ENCODE measurements at regions not wholly inside any gene's neighbourhood (a gene's known extent, or its start where the extent isn't known, plus 50 kb on each side); places are given as distances from the start of the nearest gene placed in this dataset.

DNA sequence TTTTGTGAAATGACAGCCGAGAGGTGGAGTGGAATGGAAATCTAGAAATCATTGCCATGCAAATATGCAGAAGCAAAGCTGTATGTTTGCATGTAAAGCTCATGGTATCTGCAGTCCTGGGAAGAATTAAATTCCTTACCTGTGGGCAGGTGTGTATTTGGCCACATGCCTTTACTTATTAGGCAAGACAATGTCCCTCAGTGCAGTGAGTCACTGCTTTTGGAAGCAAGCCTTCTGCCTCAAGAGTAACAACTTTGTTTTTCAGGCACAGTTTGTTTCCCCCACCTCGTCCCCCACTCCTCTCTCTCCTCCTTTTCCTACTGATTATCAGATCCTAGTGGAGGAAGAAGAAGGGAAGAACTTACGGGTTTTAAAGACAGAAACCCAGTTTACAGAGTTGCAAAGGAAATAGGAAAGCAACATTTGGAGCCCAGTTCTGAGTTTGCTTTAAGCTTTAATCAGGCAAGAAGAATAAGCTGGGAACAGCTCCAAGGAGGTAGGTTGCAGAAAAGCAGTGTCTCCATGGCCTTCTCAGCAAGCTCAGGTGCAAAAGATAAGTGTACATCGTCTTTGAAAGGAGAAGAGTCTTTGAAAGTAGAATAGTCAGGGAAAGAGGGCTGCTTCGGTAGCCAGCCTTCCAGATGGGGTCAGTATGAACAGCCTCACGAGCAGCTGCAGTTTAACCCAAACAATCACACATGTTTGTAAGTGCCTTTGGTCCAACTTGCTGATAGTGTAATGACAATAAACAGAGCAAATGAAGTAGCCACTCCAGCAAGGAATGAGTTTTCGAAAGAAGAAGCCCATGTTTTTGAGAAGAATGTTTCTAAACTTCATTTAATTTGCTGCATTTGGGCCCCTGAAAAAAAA, 190.1 kb downstream of the KLF5 start:
- Histone ChIP-seq H3K4me3 (ENCODE audit: low read length) (no peak overlapping the region), H3K36me3 (ENCODE audit: control insufficient read depth, insufficient read depth, low read length) (no peaks in the 10 kb centered on the region), H3K27ac (ENCODE audit: low read length) (peak overlapping the region; percentile 20), H3K4me1 (ENCODE audit: control insufficient read depth, insufficient read depth, low read length) (peaks cover 6% of the 10 kb centered on the region), H3K27me3 (ENCODE audit: control insufficient read depth, insufficient read depth, low read length) (no peaks in the 10 kb centered on the region), H3K9me3 (ENCODE audit: control insufficient read depth, low read depth, low read length) (peaks cover under 1% of the 10 kb centered on the region)
- WGBS (ENCODE audit: insufficient coverage, low lambda C conversion rate) = 61% methylated on average over 3 of the region's 7 CpGs
- DNase-seq = peak in 1 of 2 donors; percentile 33

DNA sequence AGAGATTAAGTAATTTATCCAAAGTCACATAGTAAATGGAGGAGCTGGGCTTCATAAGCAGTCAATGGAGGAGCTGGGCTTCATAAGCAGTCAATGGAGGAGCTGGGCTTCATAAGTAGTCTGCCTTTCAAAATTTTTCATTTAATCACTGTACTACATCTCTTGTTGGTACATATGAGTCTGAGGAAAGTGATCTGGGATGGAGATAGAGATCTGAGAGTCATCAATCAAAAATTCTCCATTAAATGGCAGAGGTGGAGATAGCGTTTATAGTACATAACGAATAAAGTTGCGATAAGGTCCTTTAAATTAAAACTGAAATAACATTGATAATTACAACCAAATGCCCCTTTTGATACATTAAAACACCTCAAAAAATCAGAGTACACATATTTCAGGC, 189.3 kb downstream of the KLF5 start:
- WGBS (ENCODE audit: insufficient coverage, low lambda C conversion rate) = no CpG with 5 or more reads among the region's 3 CpGs
- Histone ChIP-seq H3K36me3 (ENCODE audit: control insufficient read depth, insufficient read depth, low read length) (no peaks in the 10 kb centered on the region), H3K4me3 (ENCODE audit: low read length) (no peak overlapping the region), H3K27ac (ENCODE audit: low read length) (no peak overlapping the region), H3K27me3 (ENCODE audit: control insufficient read depth, insufficient read depth, low read length) (no peaks in the 10 kb centered on the region), H3K9me3 (ENCODE audit: control insufficient read depth, low read depth, low read length) (peaks cover 6% of the 10 kb centered on the region), H3K4me1 (ENCODE audit: control insufficient read depth, insufficient read depth, low read length) (peaks cover 6% of the 10 kb centered on the region)
- DNase-seq = no peak

DNA sequence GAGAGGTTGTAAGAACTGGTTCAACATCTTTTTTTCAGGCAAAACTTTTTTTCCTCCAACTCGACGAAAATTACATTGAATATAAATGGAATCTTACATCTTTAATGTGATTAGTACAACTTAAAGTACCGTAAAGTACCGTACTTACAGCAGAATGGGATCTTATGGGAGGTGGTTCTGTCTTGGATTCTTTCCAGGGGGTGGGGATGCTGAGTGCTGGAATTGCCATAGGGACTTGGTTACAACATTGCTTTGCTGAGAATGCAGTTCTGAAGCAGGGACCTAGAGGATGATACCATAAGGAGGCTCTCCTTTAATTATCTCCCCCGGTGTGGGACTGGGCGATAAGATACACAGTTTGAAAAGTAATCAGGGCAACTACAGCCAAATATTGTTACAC, 186.4 kb downstream of the KLF5 start:
- Histone ChIP-seq H3K9me3 (ENCODE audit: control insufficient read depth, low read depth, low read length) (peaks cover 6% of the 10 kb centered on the region), H3K4me3 (ENCODE audit: low read length) (no peak overlapping the region), H3K4me1 (ENCODE audit: control insufficient read depth, insufficient read depth, low read length) (peaks cover 6% of the 10 kb centered on the region), H3K27me3 (ENCODE audit: control insufficient read depth, insufficient read depth, low read length) (no peaks in the 10 kb centered on the region), H3K27ac (ENCODE audit: low read length) (peak overlapping the region; percentile 30), H3K36me3 (ENCODE audit: control insufficient read depth, insufficient read depth, low read length) (no peaks in the 10 kb centered on the region)
- 62% methylated on average over 3 of the region's 6 CpGs for whole genome bisulfite sequencing (ENCODE audit: insufficient coverage, low lambda C conversion rate)
- DNase-seq = peak in 1 of 2 donors; percentile 52

DNA sequence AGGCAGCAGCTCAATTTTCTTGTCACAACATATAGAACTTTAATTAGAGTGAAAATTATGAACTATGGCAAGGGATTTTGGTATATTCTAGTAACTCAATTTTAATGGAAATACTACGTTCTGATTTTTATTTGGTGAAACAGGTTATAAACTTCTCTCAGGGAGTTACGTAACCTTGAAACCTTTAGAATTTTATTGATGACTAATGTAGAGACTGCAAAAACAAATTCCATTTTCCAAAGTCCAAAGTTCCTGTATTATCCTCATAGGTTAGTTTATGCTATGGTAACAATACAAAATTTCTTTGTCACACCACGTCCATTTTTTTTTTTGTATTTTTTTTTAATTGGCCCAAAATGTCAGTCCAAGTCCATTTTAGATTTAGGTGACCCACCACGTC, 185.7 kb downstream of the KLF5 start:
- peak in 1 of 2 donors; percentile 50 for DNase-seq
- WGBS (ENCODE audit: insufficient coverage, low lambda C conversion rate) = 57% methylated on average over 3 of the region's 4 CpGs
- Histone ChIP-seq H3K36me3 (ENCODE audit: control insufficient read depth, insufficient read depth, low read length) (no peaks in the 10 kb centered on the region), H3K9me3 (ENCODE audit: control insufficient read depth, low read depth, low read length) (peaks cover 6% of the 10 kb centered on the region), H3K27ac (ENCODE audit: low read length) (peak overlapping the region; percentile 30), H3K4me1 (ENCODE audit: control insufficient read depth, insufficient read depth, low read length) (peaks cover 6% of the 10 kb centered on the region), H3K4me3 (ENCODE audit: low read length) (no peak overlapping the region), H3K27me3 (ENCODE audit: control insufficient read depth, insufficient read depth, low read length) (no peaks in the 10 kb centered on the region)

DNA sequence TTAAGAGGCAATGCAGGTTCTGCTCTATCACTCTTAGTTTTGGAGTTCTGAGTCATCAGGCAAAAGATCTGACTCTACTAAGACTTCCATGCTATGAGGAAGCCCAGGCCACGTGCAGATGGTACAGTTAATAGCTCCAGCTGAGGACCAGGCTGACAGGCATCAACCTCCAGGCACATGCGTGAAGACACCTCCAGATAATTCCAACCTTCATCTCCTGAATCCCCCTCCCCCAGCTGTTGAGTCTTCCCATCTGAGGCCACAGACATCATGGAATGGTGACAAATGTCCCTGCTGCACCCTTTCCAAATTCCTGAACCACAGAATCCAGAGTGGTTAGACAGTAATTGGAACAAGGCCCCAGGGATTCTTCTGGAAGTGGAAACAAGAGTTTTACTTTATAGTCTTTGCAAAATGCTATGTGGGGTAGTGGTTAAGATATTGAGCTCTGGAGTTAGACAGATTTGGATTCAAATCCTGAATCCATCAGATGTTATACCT, 183.8 kb downstream of the KLF5 start:
- Histone ChIP-seq H3K9me3 (ENCODE audit: control insufficient read depth, low read depth, low read length) (peaks cover 6% of the 10 kb centered on the region), H3K36me3 (ENCODE audit: control insufficient read depth, insufficient read depth, low read length) (no peaks in the 10 kb centered on the region), H3K27ac (ENCODE audit: low read length) (no peak overlapping the region), H3K4me1 (ENCODE audit: control insufficient read depth, insufficient read depth, low read length) (no peaks in the 10 kb centered on the region), H3K4me3 (ENCODE audit: low read length) (no peak overlapping the region), H3K27me3 (ENCODE audit: control insufficient read depth, insufficient read depth, low read length) (no peaks in the 10 kb centered on the region)
- no CpG with 5 or more reads among the region's 2 CpGs for WGBS (ENCODE audit: insufficient coverage, low lambda C conversion rate)
- no peak for DNase-seq

DNA sequence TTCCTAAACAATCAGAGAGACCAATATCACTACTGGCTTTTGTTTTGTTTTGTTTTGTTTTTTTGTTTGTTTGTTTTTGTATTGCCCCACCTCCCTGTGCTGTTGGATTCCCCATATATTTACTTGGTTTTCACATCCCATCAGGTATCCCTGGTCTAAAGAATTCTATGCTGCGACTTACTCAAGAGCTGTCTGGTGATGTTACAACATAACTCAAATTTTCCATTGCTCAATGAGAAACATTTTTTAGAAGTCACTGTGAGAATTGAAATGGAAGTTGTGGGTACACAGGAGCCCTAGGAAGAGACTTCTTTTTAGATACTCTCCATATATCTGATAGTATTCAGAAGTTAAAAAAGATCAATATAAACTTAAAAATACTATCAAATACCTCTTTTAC, 181.4 kb downstream of the KLF5 start:
- Histone ChIP-seq H3K27me3 (ENCODE audit: control insufficient read depth, insufficient read depth, low read length) (no peaks in the 10 kb centered on the region), H3K36me3 (ENCODE audit: control insufficient read depth, insufficient read depth, low read length) (no peaks in the 10 kb centered on the region), H3K9me3 (ENCODE audit: control insufficient read depth, low read depth, low read length) (peaks cover 6% of the 10 kb centered on the region), H3K4me3 (ENCODE audit: low read length) (no peak overlapping the region), H3K27ac (ENCODE audit: low read length) (no peak overlapping the region), H3K4me1 (ENCODE audit: control insufficient read depth, insufficient read depth, low read length) (no peaks in the 10 kb centered on the region)
- WGBS (ENCODE audit: insufficient coverage, low lambda C conversion rate) = no CpG with 5 or more reads among the region's 1 CpG
- DNase-seq = no peak

DNA sequence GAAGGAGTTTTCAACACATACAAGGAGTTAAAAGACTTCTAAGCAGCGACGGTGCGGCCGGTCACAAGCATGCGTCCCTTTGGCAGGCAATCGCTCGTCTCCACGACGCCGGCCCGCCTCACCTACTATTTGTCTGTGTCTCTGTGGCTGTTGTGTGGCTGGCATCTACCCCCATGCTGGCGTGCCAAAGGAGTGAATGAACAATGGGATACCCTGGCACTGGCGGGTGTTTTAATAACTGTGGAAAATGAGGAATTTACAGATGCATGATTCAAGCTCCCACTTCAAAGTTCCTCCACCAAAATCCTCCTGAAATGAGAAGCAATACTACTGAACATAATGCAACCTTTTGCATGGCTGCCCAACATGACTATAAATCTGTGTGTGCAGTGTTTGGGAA, 176.6 kb downstream of the KLF5 start:
- Histone ChIP-seq H3K9me3 (ENCODE audit: control insufficient read depth, low read depth, low read length) (no peaks in the 10 kb centered on the region), H3K4me3 (ENCODE audit: low read length) (no peak overlapping the region), H3K36me3 (ENCODE audit: control insufficient read depth, insufficient read depth, low read length) (no peaks in the 10 kb centered on the region), H3K4me1 (ENCODE audit: control insufficient read depth, insufficient read depth, low read length) (no peaks in the 10 kb centered on the region), H3K27ac (ENCODE audit: low read length) (no peak overlapping the region), H3K27me3 (ENCODE audit: control insufficient read depth, insufficient read depth, low read length) (no peaks in the 10 kb centered on the region)
- no peak for DNase-seq
- WGBS (ENCODE audit: insufficient coverage, low lambda C conversion rate) = 92% methylated on average over 2 of the region's 13 CpGs

DNA sequence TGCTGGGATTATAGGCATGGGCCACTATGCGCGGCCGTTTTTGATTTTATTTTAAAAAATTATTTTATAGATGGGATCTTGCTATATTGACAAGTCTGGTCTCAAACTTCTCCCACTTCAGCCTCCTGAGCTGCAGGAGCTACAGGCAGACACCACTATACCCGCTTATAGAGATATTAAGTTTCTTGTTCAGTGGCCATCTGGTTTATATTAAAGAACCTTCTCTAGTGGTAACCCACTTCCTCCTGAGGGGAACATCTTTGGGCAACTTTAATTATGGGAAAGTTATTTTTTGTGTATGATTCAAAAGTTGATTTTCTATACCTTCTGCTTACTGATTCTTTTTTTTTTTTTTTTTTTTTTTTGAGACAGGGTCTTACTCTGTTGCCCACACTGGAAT, 172.7 kb downstream of the KLF5 start:
- no peak overlapping the region for H3K4me3 ChIP-seq (ENCODE audit: low read length)
- WGBS (ENCODE audit: insufficient coverage, low lambda C conversion rate) = no CpG with 5 or more reads among the region's 4 CpGs
- H3K4me1 ChIP-seq (ENCODE audit: control insufficient read depth, insufficient read depth, low read length) = peaks cover 3% of the 10 kb centered on the region
- H3K27ac ChIP-seq (ENCODE audit: low read length) = no peak overlapping the region
- no peaks in the 10 kb centered on the region for H3K36me3 ChIP-seq (ENCODE audit: control insufficient read depth, insufficient read depth, low read length)
- no peaks in the 10 kb centered on the region for H3K9me3 ChIP-seq (ENCODE audit: control insufficient read depth, low read depth, low read length)
- no peak for DNase-seq
- no peaks in the 10 kb centered on the region for H3K27me3 ChIP-seq (ENCODE audit: control insufficient read depth, insufficient read depth, low read length)

DNA sequence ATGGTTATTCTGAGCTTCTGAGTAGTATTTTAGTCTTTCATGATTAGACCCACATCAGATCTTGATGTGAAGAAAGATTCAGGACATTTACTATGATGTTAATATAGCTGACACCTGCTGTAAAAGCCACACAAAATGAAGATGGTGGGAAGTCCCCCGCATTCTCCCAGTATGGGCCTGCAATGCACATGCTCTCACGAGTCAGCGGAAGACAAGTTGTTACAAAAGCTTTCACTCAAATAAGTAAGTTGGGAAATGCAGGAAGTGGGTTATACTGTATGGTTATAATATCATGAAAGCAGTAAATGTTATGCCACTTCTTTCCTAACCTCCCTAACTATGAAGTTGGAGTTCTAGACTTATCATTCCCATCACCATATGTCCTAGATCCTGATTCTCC, 171.9 kb downstream of the KLF5 start:
- H3K27me3 ChIP-seq (ENCODE audit: control insufficient read depth, insufficient read depth, low read length) = no peaks in the 10 kb centered on the region
- no peak overlapping the region for H3K27ac ChIP-seq (ENCODE audit: low read length)
- H3K4me1 ChIP-seq (ENCODE audit: control insufficient read depth, insufficient read depth, low read length) = peaks cover 10% of the 10 kb centered on the region
- peak; percentile 22 to 53 for DNase-seq
- H3K9me3 ChIP-seq (ENCODE audit: control insufficient read depth, low read depth, low read length) = no peaks in the 10 kb centered on the region
- H3K4me3 ChIP-seq (ENCODE audit: low read length) = no peak overlapping the region
- H3K36me3 ChIP-seq (ENCODE audit: control insufficient read depth, insufficient read depth, low read length) = no peaks in the 10 kb centered on the region
- WGBS (ENCODE audit: insufficient coverage, low lambda C conversion rate) = no CpG with 5 or more reads among the region's 3 CpGs

DNA sequence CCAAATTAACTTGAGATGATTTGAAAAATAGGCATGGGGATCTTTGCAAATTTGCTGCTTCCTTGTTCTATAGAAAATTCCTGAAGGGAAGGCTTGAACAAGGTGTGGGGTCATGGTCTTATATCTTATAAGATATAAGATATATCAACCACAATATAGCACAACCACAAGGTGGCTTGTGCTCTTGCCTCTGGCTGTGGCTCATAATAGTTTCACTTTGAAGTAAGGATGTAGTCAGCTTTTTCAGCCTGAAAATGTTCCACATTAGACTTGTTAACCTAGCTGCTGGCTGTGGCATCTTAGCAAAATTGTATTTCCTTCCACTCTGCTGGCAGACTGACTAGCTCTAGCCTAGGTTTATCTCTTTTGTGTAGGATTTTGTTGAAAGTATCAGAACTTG, 169.7 kb downstream of the KLF5 start:
- Histone ChIP-seq H3K4me1 (ENCODE audit: control insufficient read depth, insufficient read depth, low read length) (peaks cover 16% of the 10 kb centered on the region), H3K9me3 (ENCODE audit: control insufficient read depth, low read depth, low read length) (no peaks in the 10 kb centered on the region), H3K27me3 (ENCODE audit: control insufficient read depth, insufficient read depth, low read length) (no peaks in the 10 kb centered on the region), H3K4me3 (ENCODE audit: low read length) (no peak overlapping the region), H3K27ac (ENCODE audit: low read length) (no peak overlapping the region), H3K36me3 (ENCODE audit: control insufficient read depth, insufficient read depth, low read length) (no peaks in the 10 kb centered on the region)
- DNase-seq = peak; percentile 23 to 37

DNA sequence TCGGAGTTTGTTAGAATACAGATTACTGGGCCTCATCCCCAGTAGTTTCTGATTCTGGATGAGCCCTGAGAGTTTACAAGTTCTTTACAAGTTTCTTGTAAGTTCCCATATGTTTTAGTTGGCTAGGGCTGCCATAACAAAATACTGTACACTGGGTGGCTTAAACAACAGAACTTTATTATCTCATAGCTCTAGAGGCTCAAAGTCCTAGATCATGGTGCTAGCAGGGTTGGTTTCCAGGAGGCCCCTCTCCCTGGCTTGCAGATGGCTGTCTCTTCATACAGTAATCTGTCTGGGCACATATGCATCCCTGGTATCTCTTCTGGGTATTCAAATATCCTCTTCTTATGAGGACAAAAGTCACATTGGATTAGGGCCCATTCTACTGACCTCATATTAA, 167.2 kb downstream of the KLF5 start:
- Histone ChIP-seq H3K4me1 (ENCODE audit: control insufficient read depth, insufficient read depth, low read length) (peaks cover 35% of the 10 kb centered on the region), H3K9me3 (ENCODE audit: control insufficient read depth, low read depth, low read length) (no peaks in the 10 kb centered on the region), H3K36me3 (ENCODE audit: control insufficient read depth, insufficient read depth, low read length) (no peaks in the 10 kb centered on the region), H3K27ac (ENCODE audit: low read length) (no peak overlapping the region), H3K27me3 (ENCODE audit: control insufficient read depth, insufficient read depth, low read length) (no peaks in the 10 kb centered on the region), H3K4me3 (ENCODE audit: low read length) (no peak overlapping the region)
- peak; percentile 22 to 71 for DNase-seq
- WGBS (ENCODE audit: insufficient coverage, low lambda C conversion rate) = 80% methylated on average over 1 of the region's 1 CpG
